ENCODE measurements at regions not wholly inside any gene's neighbourhood (a gene's known extent, or its start where the extent isn't known, plus 50 kb on each side); places are given as distances from the start of the nearest gene placed in this dataset.

GRCh38 chr1:168903237-168903830, 174.3 kb upstream of the DPT start:
- TF ChIP-seq CTCF (IDR thresholded peaks at IDR 0.05; ENCODE audit: low read depth, low read length) = no peak
- DNase-seq (ENCODE audit: extremely low read depth, low read depth) = no peak

GRCh38 chr1:168905633-168906032, 176.6 kb upstream of the DPT start:
- no peak for DNase-seq (ENCODE audit: extremely low read depth, low read depth)
- no peak for TF ChIP-seq CTCF (IDR thresholded peaks at IDR 0.05; ENCODE audit: low read depth, low read length)

- no peak for TF ChIP-seq CTCF (IDR thresholded peaks at IDR 0.05; ENCODE audit: low read depth, low read length)
- DNase-seq (ENCODE audit: extremely low read depth, low read depth) = no peak
These were observed 177.4 kb upstream of the DPT start for GRCh38 chr1:168906367-168906766.

- no peak for DNase-seq (ENCODE audit: extremely low read depth, low read depth)
- no peak for TF ChIP-seq CTCF (IDR thresholded peaks at IDR 0.05; ENCODE audit: low read depth, low read length)
These were observed 178.0 kb upstream of the DPT start for GRCh38 chr1:168907053-168907452.

GRCh38 chr1:168907786-168908348, 178.9 kb upstream of the DPT start:
- no peak for DNase-seq (ENCODE audit: extremely low read depth, low read depth)
- TF ChIP-seq CTCF (IDR thresholded peaks at IDR 0.05; ENCODE audit: low read depth, low read length) = no peak

DNA sequence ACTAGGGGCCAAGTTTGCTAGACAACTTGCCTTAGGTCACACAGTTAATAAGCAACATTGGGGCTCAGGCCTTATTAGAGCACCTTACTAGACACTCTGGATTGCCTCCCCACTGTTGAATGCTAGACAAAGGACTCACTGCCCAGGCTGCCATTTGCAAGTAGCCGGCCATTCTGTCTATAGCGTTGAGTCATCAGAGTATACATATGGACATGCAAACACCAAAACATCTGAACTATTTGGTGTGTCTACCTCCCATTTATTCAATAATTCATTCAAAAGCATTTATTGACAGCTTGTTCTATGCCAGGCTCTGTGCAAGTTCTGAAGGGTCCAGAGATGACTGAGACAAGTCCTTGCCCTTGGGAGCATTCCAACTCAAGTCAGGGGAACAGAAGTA, 181.4 kb upstream of the DPT start:
- DNase-seq (ENCODE audit: extremely low read depth, low read depth) = no peak
- no peak for TF ChIP-seq CTCF (IDR thresholded peaks at IDR 0.05; ENCODE audit: low read depth, low read length)

GRCh38 chr1:168911370-168911769, 182.4 kb upstream of the DPT start:
- no peak for DNase-seq (ENCODE audit: extremely low read depth, low read depth)
- no peak for TF ChIP-seq CTCF (IDR thresholded peaks at IDR 0.05; ENCODE audit: low read depth, low read length)

Measured in AG09319 (cell line).